ENCODE measurements at regions not wholly inside any gene's neighbourhood (a gene's known extent, or its start where the extent isn't known, plus 50 kb on each side); places are given as distances from the start of the nearest gene placed in this dataset.

- ATAC-seq (no peak), DNase-seq (no peak)
- Histone ChIP-seq H3K36me3 (ENCODE audit: control insufficient read depth in 2 of 3, insufficient read depth in 3 of 3, low read length in 3 of 3) (no peaks in the 10 kb centered on the region), H3K27me3 (ENCODE audit: control insufficient read depth in 2 of 2, insufficient read depth in 2 of 2, low read length in 2 of 2) (peaks cover 0 to 2% of the 10 kb centered on the region in 2 donors), H3K4me1 (ENCODE audit: control insufficient read depth in 2 of 2, insufficient read depth in 2 of 2, low read length in 2 of 2) (no peaks in the 10 kb centered on the region), H3K9me3 (ENCODE audit: control insufficient read depth in 2 of 3, low read length in 3 of 3) (no peaks in the 10 kb centered on the region), H3K4me3 (ENCODE audit: low read length) (no peak overlapping the region), H3K27ac (ENCODE audit: low read depth, low read length) (no peak overlapping the region)
- Mint-ChIP-seq H3K4me1 (no peaks in the 10 kb centered on the region), H3K27ac (no peak overlapping the region), H3K36me3 (peaks cover 0 to 5% (median 0%) of the 10 kb centered on the region in 5 donors), H3K27me3 (peaks cover 15 to 33% (median 24%) of the 10 kb centered on the region in 5 donors), H3K9me3 (peaks cover 0 to 11% (median 2%) of the 10 kb centered on the region in 11 donors), H3K4me3 (no peak overlapping the region)
- CTCF ChIA-PET = no interaction called here
- intact Hi-C loops (cut with micrococcal nuclease) = no loop called here
- POLR2A ChIA-PET = no interaction called here
These were observed 108.9 kb upstream of the NCAM1 start for GRCh38 chr11:112852143-112852866.

DNA sequence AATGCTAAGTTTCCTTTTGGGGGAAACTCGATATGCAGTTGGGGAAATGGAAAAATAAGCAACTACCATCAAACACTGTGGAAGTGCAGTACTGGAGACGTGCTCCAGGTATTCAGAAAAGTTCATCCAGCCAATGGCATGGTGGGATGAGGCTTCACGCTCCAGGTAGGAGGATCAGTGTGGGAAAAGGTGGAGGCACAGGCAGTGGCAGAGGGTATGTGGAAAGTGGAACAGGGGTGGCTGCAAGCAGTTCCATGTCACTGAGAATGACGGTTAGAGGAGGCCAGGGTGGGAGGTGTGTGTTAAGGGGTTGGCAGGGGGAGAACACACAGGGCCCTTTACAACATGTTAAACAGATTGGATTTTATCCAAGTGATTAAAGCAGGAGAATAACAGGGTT, 105.1 kb upstream of the NCAM1 start:
- Mint-ChIP-seq H3K4me3 (no peak overlapping the region), H3K9me3 (peaks cover 2 to 24% (median 11%) of the 10 kb centered on the region in 11 donors), H3K36me3 (peaks cover 0 to 5% (median 0%) of the 10 kb centered on the region in 5 donors)

DNA sequence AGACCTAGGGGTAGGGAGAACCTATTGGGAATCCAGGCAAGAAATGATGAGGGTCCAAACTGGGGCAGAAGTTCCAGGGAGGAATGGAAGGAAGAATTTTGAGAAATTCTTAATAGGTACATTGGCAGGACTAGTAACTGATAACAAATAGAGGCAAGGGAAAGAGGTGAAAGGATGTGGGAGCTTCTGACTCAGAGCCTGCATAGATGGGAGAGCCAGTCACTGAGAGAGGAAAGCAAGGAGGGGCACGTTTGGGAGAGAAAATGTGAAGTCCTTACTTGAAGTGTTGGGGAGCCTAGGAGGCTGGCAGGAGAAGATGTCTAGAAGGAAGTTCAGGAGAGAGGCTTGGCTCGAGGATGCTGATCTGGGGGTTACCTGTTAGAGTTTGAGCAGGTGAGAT, 104.6 kb upstream of the NCAM1 start:
- H3K4me1 ChIP-seq (ENCODE audit: control insufficient read depth in 2 of 2, insufficient read depth in 2 of 2, low read length in 2 of 2) = no peaks in the 10 kb centered on the region
- H3K4me3 Mint-ChIP-seq = no peak overlapping the region
- H3K27ac Mint-ChIP-seq = no peak overlapping the region
- no peaks in the 10 kb centered on the region for H3K4me1 Mint-ChIP-seq
- H3K27ac ChIP-seq (ENCODE audit: low read depth, low read length) = no peak overlapping the region
- no peaks in the 10 kb centered on the region for H3K36me3 ChIP-seq (ENCODE audit: control insufficient read depth in 2 of 3, insufficient read depth in 3 of 3, low read length in 3 of 3)
- H3K27me3 Mint-ChIP-seq = peaks cover 8 to 31% (median 18%) of the 10 kb centered on the region in 5 donors
- ChIA-PET POLR2A (no interaction called here), CTCF (no interaction called here)
- H3K27me3 ChIP-seq (ENCODE audit: control insufficient read depth in 2 of 2, insufficient read depth in 2 of 2, low read length in 2 of 2) = peaks cover 0 to 2% of the 10 kb centered on the region in 2 donors
- H3K9me3 ChIP-seq (ENCODE audit: control insufficient read depth in 2 of 3, low read length in 3 of 3) = no peaks in the 10 kb centered on the region
- DNase-seq (no peak), ATAC-seq (no peak)
- intact Hi-C loops (cut with micrococcal nuclease) = no loop called here
- peaks cover 2 to 28% (median 11%) of the 10 kb centered on the region in 11 donors for H3K9me3 Mint-ChIP-seq
- H3K4me3 ChIP-seq (ENCODE audit: low read length) = no peak overlapping the region
- peaks cover 0 to 5% (median 0%) of the 10 kb centered on the region in 5 donors for H3K36me3 Mint-ChIP-seq

More for the DNA sequence above, 105.1 kb upstream of the NCAM1 start:
- intact Hi-C loops (cut with micrococcal nuclease) = no loop called here
- ATAC-seq = no peak
- peaks cover 12 to 35% (median 22%) of the 10 kb centered on the region in 5 donors for H3K27me3 Mint-ChIP-seq
- no peaks in the 10 kb centered on the region for H3K4me1 Mint-ChIP-seq
- CTCF ChIA-PET = no interaction called here
- DNase-seq = no peak
- POLR2A ChIA-PET = no interaction called here
- Histone ChIP-seq H3K36me3 (ENCODE audit: control insufficient read depth in 2 of 3, insufficient read depth in 3 of 3, low read length in 3 of 3) (no peaks in the 10 kb centered on the region), H3K9me3 (ENCODE audit: control insufficient read depth in 2 of 3, low read length in 3 of 3) (no peaks in the 10 kb centered on the region), H3K4me3 (ENCODE audit: low read length) (no peak overlapping the region), H3K4me1 (ENCODE audit: control insufficient read depth in 2 of 2, insufficient read depth in 2 of 2, low read length in 2 of 2) (no peaks in the 10 kb centered on the region), H3K27me3 (ENCODE audit: control insufficient read depth in 2 of 2, insufficient read depth in 2 of 2, low read length in 2 of 2) (peaks cover 0 to 2% of the 10 kb centered on the region in 2 donors), H3K27ac (ENCODE audit: low read depth, low read length) (no peak overlapping the region)
- H3K27ac Mint-ChIP-seq = no peak overlapping the region

- H3K27me3 Mint-ChIP-seq = peaks cover 0 to 20% (median 9%) of the 10 kb centered on the region in 5 donors
- no peak overlapping the region for H3K27ac Mint-ChIP-seq
- Histone ChIP-seq H3K36me3 (ENCODE audit: control insufficient read depth in 2 of 3, insufficient read depth in 3 of 3, low read length in 3 of 3) (no peaks in the 10 kb centered on the region), H3K27me3 (ENCODE audit: control insufficient read depth in 2 of 2, insufficient read depth in 2 of 2, low read length in 2 of 2) (peaks cover 0 to 2% of the 10 kb centered on the region in 2 donors), H3K27ac (ENCODE audit: low read depth, low read length) (no peak overlapping the region), H3K9me3 (ENCODE audit: control insufficient read depth in 2 of 3, low read length in 3 of 3) (no peaks in the 10 kb centered on the region), H3K4me3 (ENCODE audit: low read length) (no peak overlapping the region), H3K4me1 (ENCODE audit: control insufficient read depth in 2 of 2, insufficient read depth in 2 of 2, low read length in 2 of 2) (no peaks in the 10 kb centered on the region)
- ATAC-seq (no peak), DNase-seq (no peak)
- no peaks in the 10 kb centered on the region for H3K36me3 Mint-ChIP-seq
- intact Hi-C loops (cut with micrococcal nuclease) = no loop called here
- ChIA-PET POLR2A (no interaction called here), CTCF (no interaction called here)
- peaks cover 5 to 43% (median 15%) of the 10 kb centered on the region in 11 donors for H3K9me3 Mint-ChIP-seq
- no peak overlapping the region for H3K4me3 Mint-ChIP-seq
- no peaks in the 10 kb centered on the region for H3K4me1 Mint-ChIP-seq
These were observed 102.8 kb upstream of the NCAM1 start for GRCh38 chr11:112858289-112859023.

DNA sequence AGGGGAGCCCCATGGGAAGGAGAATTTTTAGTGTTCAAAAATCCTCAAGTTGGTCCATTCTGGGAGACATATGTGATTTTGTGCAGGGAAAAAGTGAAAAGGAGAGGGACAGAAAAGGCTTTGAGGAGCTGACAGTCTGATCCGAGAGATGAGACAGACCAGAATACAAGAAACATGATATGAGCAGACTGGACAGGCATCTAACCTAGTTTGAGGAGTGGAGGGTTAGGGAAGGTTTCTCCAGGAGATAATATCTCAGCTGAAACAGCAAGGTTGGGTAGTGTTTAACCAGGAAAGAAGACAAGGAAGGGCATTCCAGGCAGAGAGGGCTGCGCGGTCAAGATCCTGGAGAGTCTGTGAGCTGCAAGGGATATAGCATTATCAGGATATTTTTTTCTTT, 101.4 kb upstream of the NCAM1 start:
- CTCF ChIA-PET = no interaction called here
- H3K36me3 Mint-ChIP-seq = no peaks in the 10 kb centered on the region
- Histone ChIP-seq H3K9me3 (ENCODE audit: control insufficient read depth in 2 of 3, low read length in 3 of 3) (no peaks in the 10 kb centered on the region), H3K27ac (ENCODE audit: low read depth, low read length) (no peak overlapping the region), H3K36me3 (ENCODE audit: control insufficient read depth in 2 of 3, insufficient read depth in 3 of 3, low read length in 3 of 3) (no peaks in the 10 kb centered on the region), H3K4me1 (ENCODE audit: control insufficient read depth in 2 of 2, insufficient read depth in 2 of 2, low read length in 2 of 2) (no peaks in the 10 kb centered on the region), H3K4me3 (ENCODE audit: low read length) (no peak overlapping the region), H3K27me3 (ENCODE audit: control insufficient read depth in 2 of 2, insufficient read depth in 2 of 2, low read length in 2 of 2) (peaks cover 0 to 2% of the 10 kb centered on the region in 2 donors)
- no peak for DNase-seq
- H3K4me3 Mint-ChIP-seq = no peak overlapping the region
- peaks cover 5 to 43% (median 15%) of the 10 kb centered on the region in 11 donors for H3K9me3 Mint-ChIP-seq
- H3K27me3 Mint-ChIP-seq = peaks cover 0 to 23% (median 5%) of the 10 kb centered on the region in 5 donors
- no peak overlapping the region for H3K27ac Mint-ChIP-seq
- H3K4me1 Mint-ChIP-seq = no peaks in the 10 kb centered on the region
- POLR2A ChIA-PET = no interaction called here
- ATAC-seq = no peak
- intact Hi-C loops (cut with micrococcal nuclease) = no loop called here

- H3K27me3 Mint-ChIP-seq = peaks cover 3 to 12% (median 6%) of the 10 kb centered on the region in 5 donors
- no peaks in the 10 kb centered on the region for H3K4me1 Mint-ChIP-seq
- H3K36me3 Mint-ChIP-seq = no peaks in the 10 kb centered on the region
These were observed 99.9 kb upstream of the NCAM1 start for GRCh38 chr11:112861356-112861755.

More at GRCh38 chr11:112861356-112861755, 99.9 kb upstream of the NCAM1 start:
- Histone ChIP-seq H3K4me1 (ENCODE audit: control insufficient read depth in 2 of 2, insufficient read depth in 2 of 2, low read length in 2 of 2) (no peaks in the 10 kb centered on the region), H3K4me3 (ENCODE audit: low read length) (no peak overlapping the region), H3K27me3 (ENCODE audit: control insufficient read depth in 2 of 2, insufficient read depth in 2 of 2, low read length in 2 of 2) (no peaks in the 10 kb centered on the region), H3K9me3 (ENCODE audit: control insufficient read depth in 2 of 3, low read length in 3 of 3) (no peaks in the 10 kb centered on the region), H3K36me3 (ENCODE audit: control insufficient read depth in 2 of 3, insufficient read depth in 3 of 3, low read length in 3 of 3) (no peaks in the 10 kb centered on the region), H3K27ac (ENCODE audit: low read depth, low read length) (no peak overlapping the region)
- ATAC-seq (no peak), DNase-seq (no peak)
- ChIA-PET CTCF (no interaction called here), POLR2A (no interaction called here)
- Mint-ChIP-seq H3K9me3 (peaks cover 5 to 43% (median 15%) of the 10 kb centered on the region in 11 donors), H3K4me3 (no peak overlapping the region), H3K27ac (no peak overlapping the region)
- intact Hi-C loops (cut with micrococcal nuclease) = no loop called here
